NCI-H226 (cell line): ENCODE measurements at regions not wholly inside any gene's neighbourhood (a gene's known extent, or its start where the extent isn't known, plus 50 kb on each side); places are given as distances from the start of the nearest gene placed in this dataset.

Experiments
- DNase-seq: peaks from one replicate; pipeline ENCODE4 v3.0.0-alpha.2; 2015

DNA sequence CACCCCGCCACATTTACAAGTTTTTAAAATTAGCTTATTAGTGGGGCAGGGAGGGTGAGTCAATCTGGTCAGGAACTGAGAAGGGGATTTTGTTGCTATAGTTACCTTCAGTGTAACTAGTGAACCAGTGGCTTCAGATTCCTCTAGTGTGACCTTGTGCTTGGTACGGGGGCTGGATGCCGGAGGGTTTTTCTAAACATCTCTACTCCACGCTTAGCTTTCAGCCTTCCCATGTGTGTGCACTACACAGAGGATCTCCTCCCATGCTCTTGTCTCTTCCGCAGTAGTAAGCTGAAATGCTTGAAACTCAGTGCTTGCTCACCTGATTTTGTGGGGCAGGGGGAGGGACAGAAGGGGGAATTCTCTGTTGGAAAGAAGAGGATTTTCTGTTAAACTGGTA is 67.9 kb upstream of the AKAP13 start:
- peak; percentile 86 for DNase-seq

DNA sequence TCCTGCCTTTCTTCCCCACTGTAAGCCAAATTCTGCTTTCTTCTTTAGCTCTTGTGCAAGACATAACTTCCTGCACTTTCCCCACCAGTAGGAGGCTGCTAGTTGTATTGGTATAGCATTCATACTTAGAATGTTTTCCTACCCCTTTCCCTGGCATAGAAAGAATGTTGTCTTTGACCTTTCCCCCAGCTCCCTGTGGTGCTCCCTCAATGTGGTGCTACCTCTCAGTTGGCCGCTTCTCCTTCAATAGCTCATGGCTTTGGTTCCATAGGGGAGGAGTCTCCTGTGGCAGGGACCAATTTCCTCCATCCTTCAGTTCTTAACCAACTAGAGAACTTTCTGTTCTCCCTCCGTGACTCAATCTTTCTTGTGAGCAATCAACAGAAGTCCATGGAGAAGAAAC is 67.5 kb upstream of the AKAP13 start:
- peak; percentile 80 for DNase-seq

DNA sequence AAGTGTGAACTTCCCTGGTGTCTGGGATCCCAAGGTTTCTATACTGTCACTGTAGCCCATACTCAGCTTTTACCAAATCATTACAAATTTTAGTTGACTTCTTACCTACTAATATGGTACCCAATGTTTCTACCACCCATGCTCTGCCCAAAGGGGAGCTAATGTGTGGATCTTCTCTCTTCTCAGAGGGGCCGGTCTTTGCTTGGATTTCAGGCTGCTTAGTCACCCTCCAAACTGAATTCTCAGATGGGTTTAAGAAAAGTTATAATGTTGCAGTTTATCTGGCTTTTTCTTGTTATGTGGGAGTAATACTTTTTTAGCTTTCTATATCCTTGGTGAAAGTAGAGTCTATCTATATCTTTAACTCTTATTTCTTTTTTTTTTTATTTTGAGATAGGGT is 67.1 kb upstream of the AKAP13 start:
- peak; percentile 40 for DNase-seq

DNA sequence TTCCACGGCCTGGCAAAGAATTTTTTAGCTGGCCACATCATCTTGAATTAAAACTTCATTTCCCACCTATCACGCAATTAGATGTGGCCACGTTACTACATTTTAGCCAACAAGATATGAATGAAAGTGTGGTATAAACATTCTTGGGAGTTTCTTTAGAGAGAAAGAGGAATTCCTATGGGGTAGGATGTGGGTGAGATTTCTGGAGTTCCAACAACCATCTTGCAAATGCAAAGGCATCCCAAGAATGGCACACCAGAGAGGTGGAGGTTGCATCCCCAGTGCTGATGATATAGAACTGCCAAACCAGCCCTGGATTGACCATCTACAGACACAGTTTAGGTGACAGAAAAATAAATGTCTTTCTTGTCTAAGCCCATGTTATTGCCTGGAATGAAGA is 66.3 kb upstream of the AKAP13 start:
- peak; percentile 75 for DNase-seq

DNA sequence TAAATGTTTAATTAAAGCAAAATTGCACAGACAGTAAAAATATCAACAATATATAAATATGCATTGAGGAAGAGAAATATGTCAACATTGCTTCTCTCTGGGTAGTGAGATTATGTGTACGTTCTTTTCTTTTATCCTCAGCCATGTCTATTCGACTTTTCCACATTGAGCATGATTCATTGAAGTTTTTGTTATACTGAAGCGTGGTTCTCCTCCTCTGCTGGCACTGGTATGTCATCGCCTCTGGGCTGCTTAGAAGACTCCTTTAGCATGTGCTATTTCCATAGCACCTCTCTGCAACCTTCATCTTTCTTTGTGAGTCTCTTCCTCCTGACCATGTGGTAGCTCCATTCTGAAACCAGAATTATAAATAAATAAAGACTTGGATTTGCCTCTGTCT is 65.8 kb upstream of the AKAP13 start:
- peak; percentile 46 for DNase-seq

DNA sequence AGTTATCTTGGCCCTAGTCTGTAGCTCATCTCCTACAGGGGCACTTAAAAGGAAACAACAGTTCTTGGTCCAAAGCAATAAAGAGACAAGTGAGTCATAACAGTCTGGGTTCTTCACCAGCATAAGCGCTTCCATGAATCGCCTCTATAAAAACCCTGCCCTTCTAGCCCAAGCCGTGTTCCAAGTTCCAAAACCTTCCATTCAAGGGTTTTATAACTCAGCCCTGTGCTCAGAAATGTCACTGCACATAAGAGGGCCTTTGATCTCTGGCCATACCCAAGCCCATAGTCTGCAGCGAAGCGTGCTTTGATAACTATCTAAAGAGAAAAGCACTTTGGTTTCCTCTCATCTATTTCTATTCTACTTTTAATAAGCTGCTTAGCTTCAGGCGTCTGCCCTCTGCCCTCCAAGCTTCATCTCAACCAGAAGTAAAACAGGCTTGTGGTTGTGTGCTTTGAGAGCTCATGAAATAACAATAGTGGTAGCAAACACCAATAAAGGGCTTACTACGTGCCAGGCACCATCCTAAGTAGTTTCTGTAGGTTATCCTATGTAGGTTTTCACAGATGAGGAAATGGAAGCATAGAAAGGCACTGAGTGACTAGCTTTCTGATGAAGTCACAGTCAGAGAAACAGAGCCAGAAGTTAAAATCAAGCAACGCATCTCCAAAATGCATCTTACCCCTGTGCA is 64.0 kb upstream of the AKAP13 start:
- DNase-seq: no peak

DNA sequence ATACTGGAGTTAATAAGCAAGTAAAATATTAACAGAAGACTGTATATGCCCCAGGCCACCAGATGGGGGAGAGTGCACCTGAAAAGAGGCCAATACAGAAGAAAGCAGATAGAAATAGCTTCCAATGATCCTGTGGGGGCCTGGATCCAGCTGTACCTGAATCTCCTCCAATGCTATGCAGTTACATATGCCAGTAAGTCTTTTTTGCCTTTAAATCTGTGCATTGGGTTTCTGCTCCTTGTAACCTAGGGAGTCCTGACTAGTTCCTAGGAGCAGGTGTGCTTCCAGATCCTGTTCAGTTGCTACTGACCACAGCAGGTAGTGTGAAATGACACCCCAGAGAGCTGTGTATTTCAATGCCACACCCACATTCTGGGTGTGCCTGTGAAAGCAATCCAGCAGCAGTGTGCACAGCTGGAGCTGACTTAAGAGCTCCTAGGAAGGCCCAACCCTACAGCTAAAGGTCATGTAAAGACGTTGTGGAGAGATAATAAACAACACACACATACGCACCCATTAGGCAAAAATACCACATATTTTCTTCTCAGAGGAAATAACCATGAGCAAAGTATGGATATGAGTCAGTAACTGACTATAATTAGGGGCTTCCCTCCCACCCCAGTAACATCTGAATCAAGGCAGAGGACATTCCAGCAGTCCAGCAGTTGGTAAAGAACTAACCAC is 62.2 kb upstream of the AKAP13 start:
- peak; percentile 91 for DNase-seq

DNA sequence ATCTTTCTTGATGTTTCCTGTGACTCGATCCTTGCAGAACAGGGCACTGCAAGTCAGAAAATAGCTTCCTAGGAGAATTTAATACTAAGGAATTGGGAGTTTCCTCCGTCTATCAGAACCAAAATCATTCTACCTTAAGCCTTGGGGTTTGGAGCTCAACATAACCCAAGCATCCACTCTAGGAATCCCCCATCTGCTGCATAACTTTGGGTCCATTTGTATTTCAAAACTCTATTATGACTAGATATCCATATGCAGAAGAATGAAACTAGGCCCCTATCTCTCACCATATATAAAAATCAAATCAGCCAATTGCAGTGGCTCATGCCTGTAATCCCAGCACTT is 61.7 kb upstream of the AKAP13 start:
- DNase-seq: no peak

DNA sequence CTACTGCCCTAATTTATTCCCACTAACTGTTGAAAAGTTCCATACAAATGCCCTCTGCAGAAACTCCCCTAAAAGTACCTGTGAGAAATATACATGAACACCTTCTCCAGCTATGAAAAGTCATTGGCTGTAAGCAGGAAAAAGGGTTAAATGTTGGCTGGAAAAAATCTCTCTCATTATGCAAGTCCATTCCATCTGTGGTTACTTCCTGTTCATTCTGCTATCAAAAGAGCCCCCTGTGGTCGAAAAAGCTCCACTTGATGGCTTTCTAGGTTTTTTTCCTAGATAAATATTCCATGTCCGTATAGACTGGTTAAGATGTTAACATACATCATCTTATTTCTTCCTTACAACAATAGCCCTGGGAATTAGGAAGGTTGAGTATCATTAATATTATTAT is 56.2 kb upstream of the AKAP13 start:
- no peak for DNase-seq

DNA sequence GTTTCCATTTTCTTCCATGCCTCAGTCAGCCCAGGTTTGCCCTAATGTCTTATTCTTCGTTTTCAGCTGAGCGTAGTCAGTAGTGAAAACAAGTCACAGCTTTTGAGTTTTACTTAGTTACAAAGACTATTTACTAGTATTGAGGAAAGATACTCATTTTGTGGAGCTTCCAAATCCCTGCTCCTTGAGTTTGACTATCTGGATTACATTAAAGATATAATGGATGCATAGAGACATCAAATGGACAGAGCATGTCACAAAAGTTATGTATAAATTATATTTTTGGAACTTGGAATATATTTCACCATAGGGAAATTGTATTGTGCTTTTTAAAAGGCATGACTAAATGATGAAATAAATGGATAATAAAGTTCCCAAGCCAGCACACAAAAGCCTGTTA is 54.6 kb upstream of the AKAP13 start:
- no peak for DNase-seq

DNA sequence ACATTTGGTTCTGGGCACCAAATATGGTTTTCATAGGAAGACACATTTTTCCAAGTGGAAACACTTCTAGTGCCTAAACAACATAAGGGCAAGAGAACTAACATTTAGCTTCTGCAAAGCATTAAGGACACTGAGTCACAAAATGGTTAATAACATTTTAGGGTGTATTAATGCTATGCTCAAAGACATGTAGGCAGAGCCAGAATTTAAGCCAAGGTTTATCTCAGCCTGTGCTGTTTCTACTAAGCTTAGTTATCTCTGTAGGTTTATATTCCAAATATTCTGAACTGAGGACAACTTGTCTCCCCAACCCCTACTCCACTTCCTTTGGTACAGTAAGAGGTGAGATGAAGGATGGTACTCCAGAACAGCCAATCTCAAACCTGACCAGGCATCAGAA is 54.1 kb upstream of the AKAP13 start:
- no peak for DNase-seq

DNA sequence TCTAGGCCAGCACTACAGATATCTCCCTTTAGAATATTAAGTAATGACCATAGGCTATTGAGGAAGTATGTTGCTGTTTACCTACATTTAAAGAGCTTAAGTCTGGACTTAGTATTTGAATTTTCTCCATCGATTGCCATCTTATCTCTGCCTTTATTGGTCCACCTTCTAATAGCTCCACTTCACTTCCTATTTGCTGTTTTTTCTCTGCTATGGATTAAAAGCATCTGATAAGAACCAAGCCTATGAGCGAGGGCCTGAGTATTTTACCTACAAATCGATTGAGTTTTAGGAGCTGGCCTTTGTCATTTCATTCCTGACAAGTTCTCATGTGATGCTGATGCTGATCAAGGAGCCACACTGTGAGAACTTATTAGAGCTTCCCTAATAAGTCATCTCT is 52.6 kb upstream of the AKAP13 start:
- DNase-seq: no peak

DNA sequence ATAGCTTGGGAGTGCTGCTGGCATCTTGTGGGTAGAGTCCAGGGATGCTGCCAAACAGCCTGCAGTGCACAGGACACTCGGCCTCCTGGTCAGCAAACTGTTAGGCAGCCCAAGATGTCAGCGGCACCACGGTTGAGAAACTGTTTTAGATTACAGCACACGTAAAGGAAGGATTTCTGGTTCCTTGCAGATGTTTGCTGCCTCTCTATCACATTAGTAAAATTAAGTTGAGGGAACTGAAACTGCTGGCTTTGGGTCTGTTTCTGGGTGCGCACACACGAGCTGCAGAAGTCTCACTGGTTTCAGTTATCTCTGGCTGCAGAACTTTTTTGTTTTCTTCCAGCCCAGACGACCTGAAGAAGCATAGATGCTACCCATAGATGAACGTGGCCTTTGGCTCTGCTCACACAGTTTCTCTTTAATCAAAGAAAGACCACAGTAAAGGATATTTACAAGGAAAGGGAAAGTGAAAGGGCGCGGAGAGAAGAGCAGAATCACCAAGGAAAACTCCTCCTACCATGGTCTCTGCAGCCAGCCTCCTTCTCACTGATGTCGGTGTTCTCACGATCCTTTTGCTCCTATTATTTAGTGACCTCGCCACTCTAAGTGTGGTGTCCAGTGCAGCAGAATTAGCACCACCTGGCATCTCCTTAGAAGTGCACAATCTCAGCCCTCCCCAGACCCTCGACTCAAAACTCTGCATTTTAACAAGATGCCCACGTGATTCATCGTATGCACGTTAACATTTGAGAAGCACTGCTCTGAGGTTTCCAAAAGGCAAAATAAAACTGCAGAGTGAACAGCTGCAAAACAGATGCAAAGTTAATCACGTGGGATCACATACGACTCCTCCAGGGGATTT is 50.6 kb upstream of the AKAP13 start:
- no peak for DNase-seq
